SK-N-SH (cell line): ENCODE measurements at regions not wholly inside any gene's neighbourhood (a gene's known extent, or its start where the extent isn't known, plus 50 kb on each side); places are given as distances from the start of the nearest gene placed in this dataset.

Experiments
- CTCF ChIA-PET: fragments of 300-600, 350-600 bp; formaldehyde crosslinking; extraction: SDS; loops from one replicate; lab custom pipeline; 2021; lab: Yijun Ruan, JAX
- POLR2A ChIA-PET: fragments of 350-600 bp; sonication (Branson Sonifier 250); formaldehyde crosslinking; extraction: SDS; loops from one replicate; lab custom pipeline; 2020; ENCODE audit warnings: antibody characterized with exemption, inconsistent platforms; lab: Yijun Ruan, JAX
- DNase-seq: peaks from one replicate; pipeline ENCODE4 v3.0.0; 2012
- H2AFZ ChIP-seq: fragments of 200-600 bp; sonication (generic); 2 replicates; pipeline ENCODE4 v1.8.1; 2016; ENCODE audit warnings: antibody characterized with exemption, mild to moderate bottlenecking, low read depth
- H3F3A ChIP-seq: fragments of 200-600 bp; sonication (generic); replicated peaks from 2 replicates; pipeline ENCODE3; 2016; ENCODE audit warnings: antibody characterized with exemption, mild to moderate bottlenecking; ENCODE audit not compliant: insufficient read depth
- H3K27ac ChIP-seq, 2 experiments: fragments of 200-500 bp in 1 of 2; fragments of 200-600 bp in 1 of 2; sonication (Bioruptor generic) in 1 of 2; sonication (generic), shearing (Covaris generic) in 1 of 2; 2 replicates each; pipeline versions ENCODE4 v1.5.1 to v1.6.1; 2014 to 2016; ENCODE audit warnings: low read depth in 2 of 2, inconsistent platforms in 1 of 2, low read length in 1 of 2, mild to moderate bottlenecking in 1 of 2, mixed read lengths in 1 of 2
- H3K27me3 ChIP-seq: fragments of 200-600 bp; sonication (generic), shearing (Covaris generic); 2 replicates; pipeline ENCODE4 v1.6.1; 2016; ENCODE audit warnings: mixed run types; ENCODE audit not compliant: insufficient read depth
- H3K36me3 ChIP-seq, 2 experiments: fragments of 200-500 bp in 1 of 2; fragments of 200-600 bp in 1 of 2; sonication (Bioruptor generic) in 1 of 2; sonication (generic) in 1 of 2; replicated peaks in 1 of 2; 2 replicates each; pipeline versions ENCODE3 to v1.5.1; 2014 to 2016; ENCODE audit warnings: low read length in 1 of 2, mild to moderate bottlenecking in 1 of 2; ENCODE audit not compliant: insufficient read depth in 2 of 2, control insufficient read depth in 1 of 2
- H3K4me1 ChIP-seq, 2 experiments: fragments of 200-500 bp in 1 of 2; fragments of 200-600 bp in 1 of 2; sonication (Bioruptor generic) in 1 of 2; sonication (generic), shearing (Covaris generic) in 1 of 2; 2 replicates each; pipeline versions ENCODE4 v1.5.1 to v1.6.1; 2014 to 2016; ENCODE audit warnings: low read depth in 1 of 2, low read length in 1 of 2, mixed run types in 1 of 2; ENCODE audit not compliant: insufficient read depth in 2 of 2, control insufficient read depth in 1 of 2
- H3K4me2 ChIP-seq: fragments of 200-600 bp; sonication (generic), shearing (Covaris generic); 2 replicates; pipeline ENCODE4 v1.6.1; 2017; ENCODE audit warnings: mixed run types
- H3K4me3 ChIP-seq, 2 experiments: fragments of 200-500 bp in 1 of 2; fragments of 200-600 bp in 1 of 2; sonication (Bioruptor generic) in 1 of 2; sonication (generic), shearing (Covaris generic) in 1 of 2; 2 replicates each; pipeline versions ENCODE4 v1.5.1 to v1.8.1; 2014 to 2016; ENCODE audit warnings: low read depth in 2 of 2, inconsistent platforms in 1 of 2, low read length in 1 of 2, mild to moderate bottlenecking in 1 of 2, mixed read lengths in 1 of 2, moderate library complexity in 1 of 2
- H3K79me2 ChIP-seq: fragments of 200-600 bp; sonication (generic); 2 replicates; pipeline ENCODE4 v1.8.1; 2017; ENCODE audit warnings: mild to moderate bottlenecking; ENCODE audit not compliant: insufficient read depth
- H3K9ac ChIP-seq: fragments of 200-600 bp; sonication (generic); 2 replicates; pipeline ENCODE4 v1.6.1; 2017; ENCODE audit warnings: mixed run types
- H3K9me2 ChIP-seq: fragments of 200-600 bp; sonication (generic); 2 replicates; pipeline ENCODE4 v1.6.1; 2017; ENCODE audit warnings: mixed run types
- H3K9me3 ChIP-seq: fragments of 200-600 bp; sonication (generic); 2 replicates; pipeline ENCODE4 v1.6.1; 2017; ENCODE audit warnings: mixed run types, mild to moderate bottlenecking, moderate library complexity
- H4K20me1 ChIP-seq: fragments of 200-600 bp; sonication (generic); 2 replicates; pipeline ENCODE4 v1.6.1; 2017; ENCODE audit warnings: mild to moderate bottlenecking, mixed run types; ENCODE audit not compliant: insufficient read depth
- CHD2 ChIP-seq: fragments of 150-350 bp; IDR thresholded peaks from 2 replicates; pipeline ENCODE4 v1.6.1; 2018; ENCODE audit warnings: low read length; ENCODE audit not compliant: partially characterized antibody
- ELF1 ChIP-seq: IDR thresholded peaks from 2 replicates; pipeline ENCODE4 v1.4.0; 2012
- EP300 ChIP-seq, 2 experiments: IDR thresholded peaks; 2 replicates each; pipeline versions ENCODE4 v1.4.0 to v1.6.1; 2012; ENCODE audit warnings: borderline replicate concordance in 1 of 2, low read depth in 1 of 2, low read length in 1 of 2
- EZH2phosphoT487 ChIP-seq: fragments of 200-600 bp; sonication (generic); IDR thresholded peaks from 2 replicates; pipeline ENCODE4 v1.6.1; 2017; ENCODE audit warnings: low read depth, mixed run types, mild to moderate bottlenecking, antibody characterized with exemption, moderate library complexity, borderline replicate concordance
- FOSL2 ChIP-seq: IDR thresholded peaks from 2 replicates; pipeline ENCODE4 v1.4.0; 2012; ENCODE audit warnings: low read depth, mild to moderate bottlenecking, moderate library complexity, borderline replicate concordance
- FOXM1 ChIP-seq: IDR thresholded peaks from 2 replicates; pipeline ENCODE4 v1.4.0; 2012; ENCODE audit warnings: low read depth, mild to moderate bottlenecking
- GABPA ChIP-seq: IDR thresholded peaks from 2 replicates; pipeline ENCODE4 v1.4.0; 2012; ENCODE audit warnings: low read depth, mild to moderate bottlenecking
- GATA2 ChIP-seq: sonication (generic); formaldehyde crosslinking; IDR thresholded peaks from 2 replicates; pipeline ENCODE4 v1.5.0; 2020; ENCODE audit warnings: mild to moderate bottlenecking, missing genetic modification reagents
- IRF3 ChIP-seq: fragments of 150-350 bp; IDR thresholded peaks from 2 replicates; pipeline ENCODE4 v1.6.1; 2016; ENCODE audit warnings: mild to moderate bottlenecking, low read depth, low read length
- JUND ChIP-seq: IDR thresholded peaks from 2 replicates; pipeline ENCODE4 v1.4.0; 2012
- MEF2A ChIP-seq: IDR thresholded peaks from 2 replicates; pipeline ENCODE4 v1.4.0; 2012; ENCODE audit warnings: low read depth, borderline replicate concordance
- MXI1 ChIP-seq: IDR thresholded peaks from 2 replicates; pipeline ENCODE4 v1.6.1; 2012; ENCODE audit warnings: mild to moderate bottlenecking, low read depth, low read length, improper control_type of control experiment
- NRF1 ChIP-seq: IDR thresholded peaks from 2 replicates; pipeline ENCODE4 v1.6.1; 2012; ENCODE audit warnings: low read depth, mild to moderate bottlenecking, low read length
- POLR2AphosphoS5 ChIP-seq: IDR thresholded peaks from 2 replicates; pipeline ENCODE4 v1.6.1; 2012; ENCODE audit warnings: low read depth, low read length
- RAD21 ChIP-seq: IDR thresholded peaks from 2 replicates; pipeline ENCODE4 v1.6.1; 2012; ENCODE audit warnings: mild to moderate bottlenecking, low read length
- RFX5 ChIP-seq: IDR thresholded peaks from 2 replicates; pipeline ENCODE4 v1.6.1; 2012; ENCODE audit warnings: mild to moderate bottlenecking, improper control_type of control experiment, low read length
- RXRA ChIP-seq: IDR thresholded peaks from 2 replicates; pipeline ENCODE4 v1.4.0; 2012; ENCODE audit warnings: low read depth, mild to moderate bottlenecking, borderline replicate concordance
- TAF1 ChIP-seq: IDR thresholded peaks from 2 replicates; pipeline ENCODE4 v1.6.1; 2012; ENCODE audit warnings: low read depth, mild to moderate bottlenecking, low read length, moderate library complexity, borderline replicate concordance
- TCF12 ChIP-seq: IDR thresholded peaks from 2 replicates; pipeline ENCODE4 v1.4.0; 2012
- TEAD4 ChIP-seq: IDR thresholded peaks from 2 replicates; pipeline ENCODE4 v1.4.0; 2012; ENCODE audit warnings: mild to moderate bottlenecking, borderline replicate concordance; ENCODE audit not compliant: insufficient read depth
- ZBTB33 ChIP-seq: IDR thresholded peaks from 2 replicates; pipeline ENCODE4 v1.4.0; 2012; ENCODE audit warnings: low read depth, borderline replicate concordance
- WGBS: methylation state at CpG from one replicate; pipeline ENCODE4 v1.1.6; 2017; ENCODE audit warnings: low lambda C conversion rate; 5-methylcytosine and 5-hydroxymethylcytosine counted together
- TF ChIP-seq, protein P1 (sequence below): IDR thresholded peaks from 2 replicates; pipeline ENCODE4 v1.4.0; 2012; ENCODE audit warnings: low read depth
- TF ChIP-seq, protein P2 (sequence below): IDR thresholded peaks from 2 replicates; pipeline ENCODE4 v1.6.1; 2012; ENCODE audit warnings: mild to moderate bottlenecking, low read depth, low read length, moderate library complexity

DNA sequence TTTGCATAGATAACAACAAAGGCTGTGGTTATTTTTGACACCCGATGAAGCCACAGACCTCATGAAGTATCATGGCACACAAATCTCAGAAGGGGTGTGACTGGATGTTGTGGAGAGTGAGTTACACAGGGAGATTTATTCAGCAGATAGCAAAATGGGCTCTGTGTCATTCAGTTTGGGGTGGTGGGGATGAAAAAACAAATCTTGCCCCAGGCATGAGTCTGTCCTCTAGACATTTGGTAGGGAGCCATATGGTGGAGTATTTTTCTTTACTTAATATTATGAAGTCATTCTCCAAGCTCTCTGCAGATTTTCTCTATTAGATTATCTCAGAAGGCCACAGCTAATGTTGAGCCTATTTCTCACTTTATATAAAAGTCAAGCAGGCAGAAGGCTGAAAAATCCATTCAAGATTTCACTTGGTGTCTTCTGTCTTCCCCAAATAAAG lies 277.1 kb upstream of the TENM3 start (continued):
- no peak for TF ChIP-seq CHD2
- TF ChIP-seq ELF1: no peak
- TF ChIP-seq RAD21: no peak
- TF ChIP-seq ZBTB33: no peak
- TF ChIP-seq FOXM1: no peak
- TF ChIP-seq TAF1: no peak
- TF ChIP-seq NRF1: no peak
- TF ChIP-seq GATA2 (CRISPR knock-in tag): peak; percentile 76

GRCh38 chr4:181967401-181967800 lies 275.8 kb upstream of the TENM3 start:
- ChIA-PET POLR2A (no interaction called here), CTCF (no interaction called here)
- no peak overlapping the region; a peak in 1 of 4 replicates for H3K27ac ChIP-seq
- peaks cover 12 to 20% of the 10 kb centered on the region in 2 experiments for H3K4me1 ChIP-seq
- no peaks in the 10 kb centered on the region for H3K9me3 ChIP-seq
- no peaks in the 10 kb centered on the region for H3K79me2 ChIP-seq
- H3K27me3 ChIP-seq: no peaks in the 10 kb centered on the region
- H3K9ac ChIP-seq: no peak overlapping the region
- no peak overlapping the region for H3K4me2 ChIP-seq
- TF ChIP-seq RFX5: no peak
- TF ChIP-seq TEAD4: no peak
- TF ChIP-seq, protein P1, sequence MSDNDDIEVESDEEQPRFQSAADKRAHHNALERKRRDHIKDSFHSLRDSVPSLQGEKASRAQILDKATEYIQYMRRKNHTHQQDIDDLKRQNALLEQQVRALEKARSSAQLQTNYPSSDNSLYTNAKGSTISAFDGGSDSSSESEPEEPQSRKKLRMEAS: no peak
- no peak for TF ChIP-seq GABPA
- no peak for TF ChIP-seq TAF1
- no peak for TF ChIP-seq MXI1
- DNase-seq: no peak
- no peak overlapping the region for H2AFZ ChIP-seq
- H3K36me3 ChIP-seq: no peaks in the 10 kb centered on the region
- H3K4me3 ChIP-seq: no peak overlapping the region
- H4K20me1 ChIP-seq: no peaks in the 10 kb centered on the region
- peaks cover 10% of the 10 kb centered on the region for H3F3A ChIP-seq
- H3K9me2 ChIP-seq: no peaks in the 10 kb centered on the region
- 91% methylated on average over 3 of the region's 3 CpGs for WGBS

GRCh38 chr4:181968371-181968770 lies 274.8 kb upstream of the TENM3 start:
- no peak overlapping the region for H3K4me3 ChIP-seq
- H3K36me3 ChIP-seq: no peaks in the 10 kb centered on the region
- no peaks in the 10 kb centered on the region for H3K9me2 ChIP-seq
- peaks cover 10% of the 10 kb centered on the region for H3F3A ChIP-seq
- DNase-seq: no peak
- H3K27ac ChIP-seq: peak overlapping the region; percentile 45 to 58; a peak in 2 of 4 replicates
- no peaks in the 10 kb centered on the region for H4K20me1 ChIP-seq
- no peak overlapping the region for H3K9ac ChIP-seq
- no peaks in the 10 kb centered on the region for H3K27me3 ChIP-seq
- ChIA-PET CTCF (no interaction called here), POLR2A (no interaction called here)
- no peaks in the 10 kb centered on the region for H3K79me2 ChIP-seq
- H3K9me3 ChIP-seq: no peaks in the 10 kb centered on the region
- 57% methylated on average over 6 of the region's 6 CpGs for WGBS
- H3K4me1 ChIP-seq: peaks cover 12 to 20% of the 10 kb centered on the region in 2 experiments
- H2AFZ ChIP-seq: no peak overlapping the region
- peak overlapping the region; percentile 18; the same call in 1 of the 2 replicates for H3K4me2 ChIP-seq
- TF ChIP-seq ELF1 (no peak), EP300 (IDR thresholded peaks at IDR 0.05; ENCODE audit: borderline replicate concordance in 1 of 2, low read depth in 1 of 2, low read length in 1 of 2) (peak in 1 of 2 experiments; percentile 79; a peak in 2 of 4 replicates), FOSL2 (peak; percentile 70; the same call in 1 of the 2 replicates), MEF2A (0 out of 2 replicates have a peak, but pooled peaks have one; percentile 12), TCF12 (peak; percentile 77), RXRA (no peak), POLR2AphosphoS5 (peak; percentile 31; the same call in 1 of the 2 replicates), EZH2phosphoT487 (no peak), FOXM1 (no peak), IRF3 (no peak), JUND (peak; percentile 70)
- TF ChIP-seq, protein P2, sequence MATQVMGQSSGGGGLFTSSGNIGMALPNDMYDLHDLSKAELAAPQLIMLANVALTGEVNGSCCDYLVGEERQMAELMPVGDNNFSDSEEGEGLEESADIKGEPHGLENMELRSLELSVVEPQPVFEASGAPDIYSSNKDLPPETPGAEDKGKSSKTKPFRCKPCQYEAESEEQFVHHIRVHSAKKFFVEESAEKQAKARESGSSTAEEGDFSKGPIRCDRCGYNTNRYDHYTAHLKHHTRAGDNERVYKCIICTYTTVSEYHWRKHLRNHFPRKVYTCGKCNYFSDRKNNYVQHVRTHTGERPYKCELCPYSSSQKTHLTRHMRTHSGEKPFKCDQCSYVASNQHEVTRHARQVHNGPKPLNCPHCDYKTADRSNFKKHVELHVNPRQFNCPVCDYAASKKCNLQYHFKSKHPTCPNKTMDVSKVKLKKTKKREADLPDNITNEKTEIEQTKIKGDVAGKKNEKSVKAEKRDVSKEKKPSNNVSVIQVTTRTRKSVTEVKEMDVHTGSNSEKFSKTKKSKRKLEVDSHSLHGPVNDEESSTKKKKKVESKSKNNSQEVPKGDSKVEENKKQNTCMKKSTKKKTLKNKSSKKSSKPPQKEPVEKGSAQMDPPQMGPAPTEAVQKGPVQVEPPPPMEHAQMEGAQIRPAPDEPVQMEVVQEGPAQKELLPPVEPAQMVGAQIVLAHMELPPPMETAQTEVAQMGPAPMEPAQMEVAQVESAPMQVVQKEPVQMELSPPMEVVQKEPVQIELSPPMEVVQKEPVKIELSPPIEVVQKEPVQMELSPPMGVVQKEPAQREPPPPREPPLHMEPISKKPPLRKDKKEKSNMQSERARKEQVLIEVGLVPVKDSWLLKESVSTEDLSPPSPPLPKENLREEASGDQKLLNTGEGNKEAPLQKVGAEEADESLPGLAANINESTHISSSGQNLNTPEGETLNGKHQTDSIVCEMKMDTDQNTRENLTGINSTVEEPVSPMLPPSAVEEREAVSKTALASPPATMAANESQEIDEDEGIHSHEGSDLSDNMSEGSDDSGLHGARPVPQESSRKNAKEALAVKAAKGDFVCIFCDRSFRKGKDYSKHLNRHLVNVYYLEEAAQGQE: no peak
